GM12892 (cell line): ENCODE measurements at regions not wholly inside any gene's neighbourhood (a gene's known extent, or its start where the extent isn't known, plus 50 kb on each side); places are given as distances from the start of the nearest gene placed in this dataset.

Experiments
- DNase-seq: peaks from one replicate; pipeline ENCODE4 v3.0.0; 2011; ENCODE audit not compliant: insufficient read length
- FAIRE-seq: peaks from 2 replicates; lab custom pipeline; 2011; peaks lifted over from hg19 to GRCh38; lab: Jason Lieb, UNC
- POLR2A ChIP-seq: IDR thresholded peaks from 2 replicates; pipeline ENCODE4 v1.6.1; 2011; ENCODE audit warnings: low read depth, low read length, control low read depth
- POLR2AphosphoS5 ChIP-seq: IDR thresholded peaks from 2 replicates; pipeline ENCODE4 v1.6.1; 2011; ENCODE audit warnings: low read depth, low read length, control low read depth
- TAF1 ChIP-seq: IDR thresholded peaks from 2 replicates; pipeline ENCODE4 v1.6.1; 2011; ENCODE audit warnings: low read depth, mild to moderate bottlenecking, control low read depth, low read length, borderline replicate concordance

DNA sequence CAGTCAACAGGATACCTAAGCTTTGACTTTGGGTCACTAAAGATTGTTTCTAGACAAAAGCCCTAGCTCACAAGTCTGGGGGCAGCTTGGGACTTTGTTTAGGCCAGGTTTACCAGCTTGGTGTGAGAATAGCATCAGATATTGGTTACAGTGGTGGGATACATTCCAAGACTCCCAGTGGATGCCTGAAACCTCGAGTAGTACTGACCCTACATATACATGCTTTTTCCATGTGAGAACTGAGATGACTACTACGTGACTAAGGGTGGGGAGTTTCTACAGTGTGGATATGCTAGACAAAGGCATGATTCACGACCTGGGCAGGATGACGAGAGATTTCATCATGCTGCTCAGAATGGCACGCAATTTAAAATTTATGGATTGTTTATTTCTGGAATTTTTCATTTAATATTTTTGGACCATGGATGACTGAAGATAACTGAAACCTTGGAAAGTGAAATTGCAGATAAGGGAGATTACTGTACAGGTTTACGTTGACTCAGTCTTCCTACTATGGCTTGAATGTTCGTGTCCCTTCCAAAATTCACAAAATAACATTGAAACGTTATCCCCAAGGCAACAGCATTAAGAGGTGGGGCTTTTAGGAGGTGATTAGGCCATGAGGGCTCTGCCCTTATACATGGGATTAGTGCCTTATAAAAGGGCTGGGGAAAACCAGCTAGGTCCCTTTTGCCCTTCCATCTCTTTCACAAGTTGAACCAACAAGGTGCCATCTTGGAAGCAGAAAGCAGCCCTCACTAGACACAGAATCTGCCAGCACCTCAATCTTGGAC, 50.2 kb upstream of the CTAGE1 start:
- FAIRE-seq (no peak), DNase-seq (no peak)
- TF ChIP-seq POLR2AphosphoS5: no peak
- no peak for TF ChIP-seq TAF1
- no peak for TF ChIP-seq POLR2A

DNA sequence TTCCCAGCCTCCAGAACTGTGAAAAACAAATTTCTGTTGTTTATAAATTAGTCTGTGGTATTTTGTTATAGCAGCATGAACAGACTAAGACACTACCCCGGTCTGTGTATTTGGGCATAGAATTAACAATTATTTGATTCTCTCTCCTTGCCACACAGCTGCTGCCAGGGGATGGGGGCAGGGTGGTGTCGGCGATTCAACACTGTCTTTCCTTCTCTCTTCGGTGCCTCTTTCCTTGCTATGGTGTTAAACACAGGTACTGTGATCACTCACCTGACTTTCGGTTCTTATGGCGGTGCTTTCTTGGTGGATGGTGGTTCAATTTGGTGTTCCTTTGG, 50.8 kb upstream of the CTAGE1 start:
- DNase-seq (no peak), FAIRE-seq (no peak)
- TF ChIP-seq POLR2A (no peak), POLR2AphosphoS5 (no peak), TAF1 (no peak)

DNA sequence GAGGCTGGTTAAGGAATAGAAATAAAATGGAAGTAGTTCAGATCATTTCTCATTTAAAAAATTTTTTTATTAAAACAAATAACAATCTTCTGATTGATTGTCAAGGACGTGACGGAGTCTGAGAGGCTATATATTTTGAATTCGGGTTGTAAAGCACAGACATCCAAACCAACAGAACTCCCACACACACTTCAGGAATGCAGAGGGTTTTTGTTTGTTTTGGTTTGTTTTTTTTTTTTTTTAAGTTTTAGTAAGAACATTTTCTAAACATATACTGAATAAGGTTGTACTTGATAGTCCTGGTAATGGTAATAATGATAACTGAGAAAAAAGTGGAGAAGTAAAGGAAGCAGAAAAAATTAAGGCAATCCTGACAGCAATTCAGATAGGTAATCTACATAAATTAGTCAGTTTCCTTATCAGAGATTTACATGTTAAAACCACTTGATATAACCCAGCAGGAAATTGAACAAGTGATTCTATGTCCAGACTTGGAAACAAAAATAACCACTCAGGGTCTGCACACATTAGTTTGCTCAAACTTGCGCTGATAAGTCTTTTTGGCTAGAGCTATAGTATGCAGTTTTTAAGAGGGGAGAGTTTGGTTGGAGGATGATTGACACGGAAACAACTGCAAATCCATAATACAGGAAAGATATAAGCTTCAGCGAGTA, 51.5 kb upstream of the CTAGE1 start:
- no peak for TF ChIP-seq POLR2A
- TF ChIP-seq POLR2AphosphoS5: no peak
- no peak for TF ChIP-seq TAF1
- DNase-seq (no peak), FAIRE-seq (no peak)

DNA sequence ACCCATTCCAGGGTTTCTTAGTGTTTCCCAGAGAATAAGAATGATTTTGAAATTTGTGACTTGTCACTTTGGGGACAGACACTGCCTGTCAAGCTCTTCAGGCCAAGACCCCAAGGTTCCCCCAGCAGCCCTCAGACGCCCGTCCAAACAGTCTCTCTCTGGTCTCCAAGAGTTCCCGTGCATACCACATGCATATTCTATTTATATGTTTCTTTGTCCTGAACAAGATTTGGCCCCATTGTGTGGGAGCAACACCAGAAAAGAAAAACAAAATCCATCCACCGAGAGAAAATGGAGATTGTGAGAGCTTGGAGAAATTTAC, 52.2 kb upstream of the CTAGE1 start:
- no peak for FAIRE-seq
- DNase-seq: no peak

DNA sequence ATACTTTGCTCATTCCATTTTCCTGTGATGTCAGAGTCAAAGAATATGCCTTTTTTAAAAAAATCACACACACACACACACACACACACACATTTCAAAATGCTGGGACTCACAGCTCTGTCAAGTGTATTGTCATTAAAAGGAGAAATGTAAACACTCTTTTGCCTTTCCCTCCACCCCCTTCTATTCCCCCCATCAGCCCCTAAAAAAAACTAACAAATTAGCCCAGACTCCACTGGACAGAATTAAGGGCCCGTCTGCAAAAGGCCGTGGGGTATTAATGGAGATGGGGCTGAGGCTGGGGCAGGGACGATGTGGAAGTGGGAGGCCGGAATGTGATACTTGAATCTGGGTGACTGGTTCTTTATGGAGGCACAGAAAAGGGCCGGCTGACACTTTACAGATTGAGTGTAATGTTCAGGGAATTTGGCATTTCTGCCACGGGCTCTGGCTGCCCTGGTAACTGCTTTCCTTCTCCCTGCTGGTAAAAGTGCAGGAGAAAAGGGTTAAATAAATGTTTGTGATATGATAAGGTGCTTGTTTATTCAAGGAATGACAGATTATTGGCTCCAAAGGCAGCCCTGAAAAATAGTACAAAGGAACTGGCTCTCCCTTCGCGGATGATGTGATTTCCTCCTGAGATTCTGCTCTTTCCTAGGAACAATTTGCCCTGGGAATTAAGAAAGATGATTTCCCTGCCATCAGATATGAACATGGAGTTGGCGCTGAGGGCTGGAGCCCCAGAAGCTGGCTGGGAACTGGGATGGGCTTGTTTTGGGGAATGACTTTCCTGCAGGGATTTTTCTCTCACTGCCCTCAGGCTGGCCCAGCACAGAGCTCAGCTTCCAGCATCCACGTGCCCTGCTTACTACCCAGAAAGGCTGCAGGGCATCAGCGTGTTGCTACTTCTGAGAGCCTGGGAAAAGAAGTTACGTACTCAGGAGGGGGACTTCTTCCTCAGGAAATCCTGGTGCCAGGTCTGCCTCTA, 52.8 kb upstream of the CTAGE1 start:
- FAIRE-seq: no peak
- TF ChIP-seq POLR2A (no peak), POLR2AphosphoS5 (no peak)
- no peak for DNase-seq

More for the DNA sequence above, 52.2 kb upstream of the CTAGE1 start:
- no peak for TF ChIP-seq POLR2AphosphoS5
- no peak for TF ChIP-seq TAF1
- no peak for TF ChIP-seq POLR2A

DNA sequence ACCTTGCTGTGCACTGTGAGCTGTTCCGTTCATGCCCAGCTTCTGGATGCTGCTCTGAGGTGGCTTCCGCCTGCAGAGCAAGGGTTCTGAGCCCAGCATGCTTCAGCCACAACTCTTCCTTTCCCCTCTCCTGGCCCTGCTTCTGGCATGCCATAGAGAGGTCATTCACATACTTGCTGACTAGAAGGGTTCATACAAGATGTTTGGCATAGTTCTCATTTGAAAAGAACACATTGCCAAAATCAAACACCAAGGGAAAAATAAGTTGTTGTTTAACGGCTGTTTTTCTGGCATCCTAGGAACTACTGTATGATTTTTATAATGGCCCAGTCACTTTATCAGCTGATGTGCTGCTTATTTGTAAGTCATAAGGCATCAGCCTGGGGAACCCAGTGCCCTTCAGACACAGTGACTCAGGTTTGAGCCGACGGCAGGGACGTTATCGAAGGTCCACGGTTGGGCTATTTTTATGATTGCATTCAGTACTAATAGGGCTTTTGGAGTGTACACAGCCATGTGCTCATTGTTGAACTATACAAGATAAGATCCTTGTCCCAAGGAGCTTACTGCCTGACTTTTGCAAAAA, 53.9 kb upstream of the CTAGE1 start:
- FAIRE-seq: no peak
- no peak for TF ChIP-seq POLR2AphosphoS5
- no peak for TF ChIP-seq POLR2A
- TF ChIP-seq TAF1: no peak
- DNase-seq: no peak

DNA sequence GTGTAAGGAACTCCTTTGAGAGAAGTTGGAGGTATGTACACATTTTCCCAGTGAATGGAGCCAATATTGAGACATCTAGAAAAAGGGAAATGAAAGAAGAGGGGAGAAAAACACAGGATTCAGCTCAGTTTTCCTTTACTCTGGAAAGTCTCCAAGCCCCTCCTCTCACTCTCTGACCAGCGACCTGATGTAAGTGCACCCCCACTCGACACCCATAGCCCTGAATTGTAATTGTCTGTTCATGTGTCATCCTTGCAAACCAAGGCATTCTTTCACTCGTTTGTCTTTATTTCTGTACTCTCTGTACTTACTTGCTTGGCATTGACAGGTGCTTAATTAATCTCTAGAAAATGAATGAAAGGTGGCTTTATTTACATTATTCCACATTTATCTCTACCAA, 55.7 kb upstream of the CTAGE1 start:
- no peak for FAIRE-seq
- TF ChIP-seq POLR2A: no peak
- no peak for TF ChIP-seq TAF1
- no peak for TF ChIP-seq POLR2AphosphoS5
- no peak for DNase-seq

DNA sequence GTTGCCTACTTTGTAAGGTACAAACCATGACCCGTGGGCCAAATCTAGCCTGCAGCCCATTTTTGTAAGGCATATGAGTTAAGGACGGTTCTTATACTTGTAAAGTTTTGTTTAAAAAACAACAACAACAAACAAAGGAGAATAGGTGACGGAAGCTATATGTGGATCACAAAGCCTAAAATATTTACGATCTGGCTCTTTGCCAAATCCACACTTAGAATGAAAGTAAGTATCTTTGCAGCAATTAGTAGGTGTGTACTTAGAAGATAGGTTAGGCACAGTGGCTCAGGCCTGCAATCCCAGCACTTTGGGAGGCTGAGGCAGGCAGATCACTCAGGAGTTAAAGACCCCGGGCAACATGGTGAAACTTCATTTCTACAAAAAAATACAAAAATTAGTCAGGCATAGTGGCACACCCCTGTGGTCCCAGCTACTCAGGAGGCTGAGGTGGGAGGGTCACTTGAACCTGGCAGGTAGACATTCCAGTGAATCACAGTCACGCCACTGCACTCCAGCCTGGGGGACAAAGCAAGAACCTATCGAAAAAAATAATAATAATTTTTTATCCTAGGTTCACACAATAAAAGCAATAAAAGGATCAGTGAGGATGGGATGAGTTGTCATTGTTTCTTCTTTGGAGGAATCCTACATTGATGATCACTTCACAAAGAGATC, 57.8 kb upstream of the CTAGE1 start:
- no peak for FAIRE-seq
- TF ChIP-seq TAF1: no peak
- TF ChIP-seq POLR2A: no peak
- no peak for TF ChIP-seq POLR2AphosphoS5

DNA sequence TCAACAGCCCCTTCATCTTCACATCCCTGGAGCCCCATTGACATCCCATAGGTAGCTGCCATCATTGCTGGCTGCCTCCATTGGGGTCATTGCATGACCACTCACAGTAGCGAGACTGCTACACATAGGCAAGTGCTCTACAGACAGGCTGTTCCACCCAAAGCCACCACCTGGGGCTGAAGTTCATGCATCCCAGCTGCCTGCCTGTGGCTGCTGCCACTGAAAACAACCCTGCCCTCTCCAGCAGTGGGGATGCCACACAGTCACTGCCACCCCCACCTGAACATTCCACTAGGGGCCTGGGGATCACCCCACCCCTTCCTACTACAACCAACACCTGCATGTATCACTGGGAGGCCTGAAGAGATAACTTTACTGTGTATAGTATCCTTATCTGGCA, 59.5 kb upstream of the CTAGE1 start:
- DNase-seq (no peak), FAIRE-seq (no peak)
- TF ChIP-seq POLR2AphosphoS5: no peak
- no peak for TF ChIP-seq POLR2A
- TF ChIP-seq TAF1: no peak

More for the DNA sequence above, 57.8 kb upstream of the CTAGE1 start:
- DNase-seq: no peak

DNA sequence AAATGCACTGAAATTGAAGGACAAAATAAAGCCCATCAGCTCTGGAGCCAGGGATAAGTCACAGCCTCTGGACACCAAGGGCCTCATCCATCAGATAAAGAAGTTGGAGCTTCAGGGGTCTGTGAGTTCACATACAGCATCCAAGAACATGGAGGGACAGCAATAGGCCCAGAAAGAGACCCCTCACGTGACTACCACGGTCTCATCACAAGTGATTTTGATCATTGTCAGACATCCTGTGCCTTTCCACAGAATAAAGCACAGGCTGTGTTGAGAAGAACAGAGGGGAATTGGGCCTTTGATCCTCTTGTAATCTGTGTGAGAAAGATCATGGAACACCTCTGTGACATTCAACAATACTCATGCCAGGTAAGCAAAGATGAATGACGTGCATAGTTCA, 65.2 kb upstream of the CTAGE1 start:
- DNase-seq: no peak
- no peak for FAIRE-seq
- TF ChIP-seq POLR2AphosphoS5 (no peak), POLR2A (no peak), TAF1 (no peak)

DNA sequence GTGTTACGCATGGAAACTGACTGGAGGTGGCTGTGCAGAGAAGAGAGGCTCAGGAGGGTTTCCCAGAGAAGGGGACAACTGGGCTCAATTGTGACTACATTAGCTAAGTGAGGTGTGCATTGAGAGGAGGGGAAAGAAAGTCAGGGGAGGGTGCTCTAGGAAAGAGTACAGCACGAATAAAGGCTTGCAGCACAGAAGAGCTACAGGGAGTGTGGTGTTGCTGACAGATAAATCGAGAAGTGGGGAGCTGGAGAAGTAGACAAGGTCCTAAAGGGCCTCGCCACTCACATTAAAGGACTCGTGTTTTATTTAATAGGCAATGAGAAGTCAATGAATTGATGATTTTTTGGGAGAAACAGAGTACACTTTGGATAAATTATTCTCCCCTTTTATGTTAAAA, 65.7 kb upstream of the CTAGE1 start:
- DNase-seq (no peak), FAIRE-seq (no peak)
- no peak for TF ChIP-seq POLR2A
- no peak for TF ChIP-seq TAF1
- no peak for TF ChIP-seq POLR2AphosphoS5

DNA sequence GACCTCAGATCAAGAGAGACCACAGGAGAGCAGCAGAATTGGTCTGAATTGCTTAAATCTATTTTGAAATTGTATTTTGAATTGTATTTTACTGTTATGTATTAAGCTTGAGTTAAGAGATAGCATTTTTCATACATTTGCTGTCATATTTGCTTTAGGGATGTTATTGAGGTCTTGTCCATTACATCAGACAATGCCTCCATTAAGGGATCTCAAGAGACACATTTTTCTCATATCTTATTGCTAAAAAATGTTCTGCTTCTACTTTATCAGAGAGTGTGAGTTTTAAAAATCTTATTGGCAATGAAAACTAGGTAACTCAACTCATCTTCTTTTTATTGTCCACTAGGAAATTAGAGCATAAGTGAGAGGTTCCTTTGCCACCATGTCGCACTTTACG, 66.8 kb upstream of the CTAGE1 start:
- no peak for FAIRE-seq
- no peak for DNase-seq
- TF ChIP-seq TAF1 (no peak), POLR2AphosphoS5 (no peak), POLR2A (no peak)
